ENCODE measurements at regions not wholly inside any gene's neighbourhood (a gene's known extent, or its start where the extent isn't known, plus 50 kb on each side); places are given as distances from the start of the nearest gene placed in this dataset.

GRCh38 chr5:26582350-26583045, 455.9 kb downstream of the CDH9 start:
- no peak overlapping the region for H3K4me2 ChIP-seq (ENCODE audit: low read length)
- no peak overlapping the region for H3K9ac ChIP-seq (ENCODE audit: low read length)
- no peak for TF ChIP-seq REST (IDR thresholded peaks at IDR 0.05; ENCODE audit: borderline replicate concordance)
- no peak for TF ChIP-seq SMC3 (conservative IDR thresholded peaks at IDR 0.05; ENCODE audit: poor library complexity)
- TF ChIP-seq EZH2 (IDR thresholded peaks at IDR 0.05; ENCODE audit: borderline replicate concordance, insufficient read depth, low read length, poor library complexity, severe bottlenecking), result no peak
- H3F3A ChIP-seq (ENCODE audit: insufficient read depth, low read length, poor library complexity, severe bottlenecking), result no peaks in the 10 kb centered on the region
- no peak overlapping the region for H2AFZ ChIP-seq (ENCODE audit: low read depth, low read length)
- no peaks in the 10 kb centered on the region for H3K79me2 ChIP-seq (replicated peaks; ENCODE audit: insufficient read depth, low read length)
- H3K27ac ChIP-seq (ENCODE audit: low read length), result no peak overlapping the region
- no peaks in the 10 kb centered on the region for H3K27me3 ChIP-seq (ENCODE audit: insufficient read depth, low read depth, low read length)
- no peaks in the 10 kb centered on the region for H3K9me3 ChIP-seq (ENCODE audit: low read length)
- no peaks in the 10 kb centered on the region for H3K36me3 ChIP-seq (ENCODE audit: insufficient read depth, low read length)
- H3K9me2 ChIP-seq (ENCODE audit: insufficient read depth, low read length), result no peaks in the 10 kb centered on the region
- no peak overlapping the region for H3K4me3 ChIP-seq (ENCODE audit: low read length)
- no peaks in the 10 kb centered on the region for H4K20me1 ChIP-seq (ENCODE audit: insufficient read depth)

GRCh38 chr5:26579712-26580111, 458.7 kb downstream of the CDH9 start:
- Histone ChIP-seq H3F3A (ENCODE audit: insufficient read depth, low read length, poor library complexity, severe bottlenecking) (no peaks in the 10 kb centered on the region), H3K79me2 (replicated peaks; ENCODE audit: insufficient read depth, low read length) (no peaks in the 10 kb centered on the region), H3K9ac (ENCODE audit: low read length) (no peak overlapping the region), H3K4me2 (ENCODE audit: low read length) (no peak overlapping the region), H3K36me3 (ENCODE audit: insufficient read depth, low read length) (no peaks in the 10 kb centered on the region), H3K9me3 (ENCODE audit: low read length) (no peaks in the 10 kb centered on the region), H3K4me3 (ENCODE audit: low read length) (no peak overlapping the region), H3K27me3 (ENCODE audit: insufficient read depth, low read depth, low read length) (no peaks in the 10 kb centered on the region), H3K9me2 (ENCODE audit: insufficient read depth, low read length) (no peaks in the 10 kb centered on the region), H3K27ac (ENCODE audit: low read length) (no peak overlapping the region), H4K20me1 (ENCODE audit: insufficient read depth) (no peaks in the 10 kb centered on the region), H2AFZ (ENCODE audit: low read depth, low read length) (no peak overlapping the region)
- TF ChIP-seq, protein P1, sequence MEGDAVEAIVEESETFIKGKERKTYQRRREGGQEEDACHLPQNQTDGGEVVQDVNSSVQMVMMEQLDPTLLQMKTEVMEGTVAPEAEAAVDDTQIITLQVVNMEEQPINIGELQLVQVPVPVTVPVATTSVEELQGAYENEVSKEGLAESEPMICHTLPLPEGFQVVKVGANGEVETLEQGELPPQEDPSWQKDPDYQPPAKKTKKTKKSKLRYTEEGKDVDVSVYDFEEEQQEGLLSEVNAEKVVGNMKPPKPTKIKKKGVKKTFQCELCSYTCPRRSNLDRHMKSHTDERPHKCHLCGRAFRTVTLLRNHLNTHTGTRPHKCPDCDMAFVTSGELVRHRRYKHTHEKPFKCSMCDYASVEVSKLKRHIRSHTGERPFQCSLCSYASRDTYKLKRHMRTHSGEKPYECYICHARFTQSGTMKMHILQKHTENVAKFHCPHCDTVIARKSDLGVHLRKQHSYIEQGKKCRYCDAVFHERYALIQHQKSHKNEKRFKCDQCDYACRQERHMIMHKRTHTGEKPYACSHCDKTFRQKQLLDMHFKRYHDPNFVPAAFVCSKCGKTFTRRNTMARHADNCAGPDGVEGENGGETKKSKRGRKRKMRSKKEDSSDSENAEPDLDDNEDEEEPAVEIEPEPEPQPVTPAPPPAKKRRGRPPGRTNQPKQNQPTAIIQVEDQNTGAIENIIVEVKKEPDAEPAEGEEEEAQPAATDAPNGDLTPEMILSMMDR (IDR thresholded peaks at IDR 0.05; ENCODE audit: poor library complexity, severe bottlenecking), result no peak
- TF ChIP-seq EZH2 (IDR thresholded peaks at IDR 0.05; ENCODE audit: borderline replicate concordance, insufficient read depth, low read length, poor library complexity, severe bottlenecking) (no peak), REST (IDR thresholded peaks at IDR 0.05; ENCODE audit: borderline replicate concordance) (no peak), RAD21 (conservative IDR thresholded peaks at IDR 0.05) (no peak), EP300 (conservative IDR thresholded peaks at IDR 0.05; ENCODE audit: poor library complexity, severe bottlenecking) (no peak), POLR2AphosphoS5 (IDR thresholded peaks at IDR 0.05) (no peak), TAF1 (IDR thresholded peaks at IDR 0.05; ENCODE audit: low read depth) (no peak), SMC3 (conservative IDR thresholded peaks at IDR 0.05; ENCODE audit: poor library complexity) (no peak), MXI1 (conservative IDR thresholded peaks at IDR 0.05; ENCODE audit: poor library complexity, severe bottlenecking) (no peak)
